IMR-90 (cell line): ENCODE measurements at regions not wholly inside any gene's neighbourhood (a gene's known extent, or its start where the extent isn't known, plus 50 kb on each side); places are given as distances from the start of the nearest gene placed in this dataset.

Source experiments
- BHLHE40 ChIP-seq: fragments of 150-350 bp; IDR thresholded peaks from 2 replicates; pipeline ENCODE4 v1.6.1; 2016; ENCODE audit warnings: mild to moderate bottlenecking, low read depth, low read length
- CHD1 ChIP-seq: IDR thresholded peaks from 2 replicates; pipeline ENCODE4 v1.6.1; 2012; ENCODE audit warnings: low read depth, low read length, improper control_type of control experiment
- MAFK ChIP-seq: IDR thresholded peaks from 2 replicates; pipeline ENCODE4 v1.6.1; 2012; ENCODE audit warnings: low read depth, low read length, improper control_type of control experiment
- MAZ ChIP-seq: IDR thresholded peaks from 2 replicates; pipeline ENCODE4 v1.6.1; 2012; ENCODE audit warnings: low read depth, mild to moderate bottlenecking, low read length, improper control_type of control experiment, moderate library complexity, borderline replicate concordance
- MXI1 ChIP-seq: IDR thresholded peaks from 2 replicates; pipeline ENCODE4 v1.6.1; 2012; ENCODE audit warnings: low read depth, mild to moderate bottlenecking, low read length, moderate library complexity, borderline replicate concordance
- POLR2A ChIP-seq: IDR thresholded peaks from 2 replicates; pipeline ENCODE4 v1.6.1; 2012; ENCODE audit warnings: mild to moderate bottlenecking, low read depth, low read length
- RAD21 ChIP-seq: IDR thresholded peaks from 2 replicates; pipeline ENCODE4 v1.6.1; 2012; ENCODE audit warnings: low read length, improper control_type of control experiment
- RCOR1 ChIP-seq: IDR thresholded peaks from 2 replicates; pipeline ENCODE4 v1.6.1; 2012; ENCODE audit warnings: mild to moderate bottlenecking, low read length, improper control_type of control experiment; ENCODE audit not compliant: insufficient replicate concordance
- RFX5 ChIP-seq: IDR thresholded peaks from 2 replicates; pipeline ENCODE4 v1.8.0; 2012; ENCODE audit warnings: low read depth, mild to moderate bottlenecking, low read length, moderate library complexity
- SMC3 ChIP-seq: fragments of 150-350 bp; IDR thresholded peaks from 2 replicates; pipeline ENCODE4 v1.6.1; 2016; ENCODE audit warnings: low read depth, mild to moderate bottlenecking, antibody characterized with exemption, low read length, moderate library complexity
- TF ChIP-seq, protein P1 (sequence below): conservative IDR thresholded peaks from 2 replicates; pipeline ENCODE4 v1.5.1; 2012; ENCODE audit warnings: mild to moderate bottlenecking, low read depth, low read length, improper control_type of control experiment
- TF ChIP-seq, protein P2 (sequence below): fragments of 150-350 bp; IDR thresholded peaks from 2 replicates; pipeline ENCODE4 v1.6.1; 2017; ENCODE audit warnings: mild to moderate bottlenecking, antibody characterized with exemption, low read length, low read depth
- TF ChIP-seq, protein P3 (sequence below): fragments of 150-350 bp; IDR thresholded peaks from 2 replicates; pipeline ENCODE4 v1.6.1; 2016; ENCODE audit warnings: low read depth, mild to moderate bottlenecking, low read length, moderate library complexity, borderline replicate concordance

DNA sequence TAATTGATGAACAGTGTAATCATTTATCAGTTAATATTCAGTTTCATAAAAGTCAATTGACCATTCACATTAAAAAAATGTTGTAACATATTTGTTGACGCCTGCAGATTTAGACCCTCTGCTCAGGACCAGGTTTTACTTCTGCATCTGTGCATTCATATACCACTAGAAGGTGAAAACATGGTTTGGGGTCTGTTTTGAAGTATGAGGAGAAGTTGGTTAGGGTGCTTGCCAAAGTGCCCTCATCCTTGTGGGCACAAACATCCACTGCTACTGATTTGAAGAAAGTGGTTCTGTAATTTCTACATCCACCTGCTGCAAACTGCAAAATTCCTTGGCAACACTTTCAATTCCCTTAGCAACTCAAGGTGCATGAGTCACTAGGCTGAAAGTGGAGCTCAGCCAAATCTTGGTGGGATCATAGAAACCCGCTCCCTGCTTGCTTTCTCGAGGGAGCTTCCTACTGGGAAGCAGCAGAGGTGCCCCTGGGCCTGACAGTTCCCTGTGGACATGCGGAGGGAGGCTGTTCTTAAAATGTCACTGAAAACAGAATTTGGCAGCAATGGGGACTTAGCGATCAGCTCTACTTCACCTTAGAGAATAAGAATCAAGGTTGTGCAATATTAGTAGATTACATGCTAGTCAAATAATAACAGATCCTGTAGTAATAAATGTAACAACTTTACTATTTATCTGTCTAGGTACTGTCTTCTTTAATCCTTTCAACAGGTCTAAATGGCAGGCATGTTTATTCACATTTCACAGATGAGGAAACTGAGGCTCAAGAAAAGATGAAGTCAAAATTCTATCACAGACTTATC is 301.0 kb upstream of the TBL1XR1 start:
- TF ChIP-seq, protein P1, sequence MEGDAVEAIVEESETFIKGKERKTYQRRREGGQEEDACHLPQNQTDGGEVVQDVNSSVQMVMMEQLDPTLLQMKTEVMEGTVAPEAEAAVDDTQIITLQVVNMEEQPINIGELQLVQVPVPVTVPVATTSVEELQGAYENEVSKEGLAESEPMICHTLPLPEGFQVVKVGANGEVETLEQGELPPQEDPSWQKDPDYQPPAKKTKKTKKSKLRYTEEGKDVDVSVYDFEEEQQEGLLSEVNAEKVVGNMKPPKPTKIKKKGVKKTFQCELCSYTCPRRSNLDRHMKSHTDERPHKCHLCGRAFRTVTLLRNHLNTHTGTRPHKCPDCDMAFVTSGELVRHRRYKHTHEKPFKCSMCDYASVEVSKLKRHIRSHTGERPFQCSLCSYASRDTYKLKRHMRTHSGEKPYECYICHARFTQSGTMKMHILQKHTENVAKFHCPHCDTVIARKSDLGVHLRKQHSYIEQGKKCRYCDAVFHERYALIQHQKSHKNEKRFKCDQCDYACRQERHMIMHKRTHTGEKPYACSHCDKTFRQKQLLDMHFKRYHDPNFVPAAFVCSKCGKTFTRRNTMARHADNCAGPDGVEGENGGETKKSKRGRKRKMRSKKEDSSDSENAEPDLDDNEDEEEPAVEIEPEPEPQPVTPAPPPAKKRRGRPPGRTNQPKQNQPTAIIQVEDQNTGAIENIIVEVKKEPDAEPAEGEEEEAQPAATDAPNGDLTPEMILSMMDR, result no peak
- no peak for TF ChIP-seq RAD21
- TF ChIP-seq RCOR1, result no peak
- no peak for TF ChIP-seq POLR2A
- TF ChIP-seq RFX5, result no peak
- TF ChIP-seq MAZ, result no peak
- TF ChIP-seq, protein P2, sequence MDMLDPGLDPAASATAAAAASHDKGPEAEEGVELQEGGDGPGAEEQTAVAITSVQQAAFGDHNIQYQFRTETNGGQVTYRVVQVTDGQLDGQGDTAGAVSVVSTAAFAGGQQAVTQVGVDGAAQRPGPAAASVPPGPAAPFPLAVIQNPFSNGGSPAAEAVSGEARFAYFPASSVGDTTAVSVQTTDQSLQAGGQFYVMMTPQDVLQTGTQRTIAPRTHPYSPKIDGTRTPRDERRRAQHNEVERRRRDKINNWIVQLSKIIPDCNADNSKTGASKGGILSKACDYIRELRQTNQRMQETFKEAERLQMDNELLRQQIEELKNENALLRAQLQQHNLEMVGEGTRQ, result no peak
- no peak for TF ChIP-seq BHLHE40
- TF ChIP-seq SMC3, result no peak
- TF ChIP-seq MAFK, result no peak
- TF ChIP-seq MXI1, result no peak
- TF ChIP-seq CHD1, result no peak
- TF ChIP-seq, protein P3, sequence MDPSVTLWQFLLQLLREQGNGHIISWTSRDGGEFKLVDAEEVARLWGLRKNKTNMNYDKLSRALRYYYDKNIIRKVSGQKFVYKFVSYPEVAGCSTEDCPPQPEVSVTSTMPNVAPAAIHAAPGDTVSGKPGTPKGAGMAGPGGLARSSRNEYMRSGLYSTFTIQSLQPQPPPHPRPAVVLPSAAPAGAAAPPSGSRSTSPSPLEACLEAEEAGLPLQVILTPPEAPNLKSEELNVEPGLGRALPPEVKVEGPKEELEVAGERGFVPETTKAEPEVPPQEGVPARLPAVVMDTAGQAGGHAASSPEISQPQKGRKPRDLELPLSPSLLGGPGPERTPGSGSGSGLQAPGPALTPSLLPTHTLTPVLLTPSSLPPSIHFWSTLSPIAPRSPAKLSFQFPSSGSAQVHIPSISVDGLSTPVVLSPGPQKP, result no peak
